DND-41 (cell line): ENCODE measurements at regions not wholly inside any gene's neighbourhood (a gene's known extent, or its start where the extent isn't known, plus 50 kb on each side); places are given as distances from the start of the nearest gene placed in this dataset.
"Not testable (repeated sequence)": the region's sequence is repeated elsewhere in the genome, so short reads cannot be mapped to it uniquely, and the experiment has no call there.

Experiments used
- EZH2 ChIP-seq: IDR thresholded peaks from 3 replicates; pipeline ENCODE4 v1.6.1; 2012; ENCODE audit warnings: borderline replicate concordance, low read depth, mild to moderate bottlenecking, moderate library complexity, low read length, inconsistent platforms; ENCODE audit not compliant: severe bottlenecking
- TF ChIP-seq, protein P1 (sequence below): IDR thresholded peaks from 2 replicates; pipeline ENCODE4 v1.5.1; 2012; ENCODE audit warnings: borderline replicate concordance, low read length, moderate library complexity, mild to moderate bottlenecking; ENCODE audit not compliant: poor library complexity, severe bottlenecking; ENCODE audit errors: extremely low read depth

DNA sequence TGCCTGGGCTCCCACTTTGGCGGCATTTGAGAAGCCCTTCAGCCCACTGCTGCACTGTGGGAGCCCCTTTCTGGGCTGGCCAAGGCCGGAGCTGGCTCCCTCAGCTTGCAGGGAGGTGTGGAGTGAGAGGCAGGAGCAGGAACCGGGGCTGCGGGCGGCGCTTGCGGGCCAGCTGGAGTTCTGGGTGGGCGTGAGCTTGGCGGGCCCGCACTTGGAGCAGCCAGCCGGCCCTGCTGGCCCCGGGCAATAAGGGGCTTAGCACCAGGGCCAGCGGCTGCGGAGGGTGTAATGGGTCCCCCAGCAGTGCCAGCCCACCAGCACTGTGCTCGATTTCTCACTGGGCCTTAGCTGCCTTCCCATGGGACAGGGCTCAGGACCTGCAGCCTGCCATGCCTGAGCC lies 111.2 kb upstream of the PLCL2 start:
- TF ChIP-seq, protein P1, sequence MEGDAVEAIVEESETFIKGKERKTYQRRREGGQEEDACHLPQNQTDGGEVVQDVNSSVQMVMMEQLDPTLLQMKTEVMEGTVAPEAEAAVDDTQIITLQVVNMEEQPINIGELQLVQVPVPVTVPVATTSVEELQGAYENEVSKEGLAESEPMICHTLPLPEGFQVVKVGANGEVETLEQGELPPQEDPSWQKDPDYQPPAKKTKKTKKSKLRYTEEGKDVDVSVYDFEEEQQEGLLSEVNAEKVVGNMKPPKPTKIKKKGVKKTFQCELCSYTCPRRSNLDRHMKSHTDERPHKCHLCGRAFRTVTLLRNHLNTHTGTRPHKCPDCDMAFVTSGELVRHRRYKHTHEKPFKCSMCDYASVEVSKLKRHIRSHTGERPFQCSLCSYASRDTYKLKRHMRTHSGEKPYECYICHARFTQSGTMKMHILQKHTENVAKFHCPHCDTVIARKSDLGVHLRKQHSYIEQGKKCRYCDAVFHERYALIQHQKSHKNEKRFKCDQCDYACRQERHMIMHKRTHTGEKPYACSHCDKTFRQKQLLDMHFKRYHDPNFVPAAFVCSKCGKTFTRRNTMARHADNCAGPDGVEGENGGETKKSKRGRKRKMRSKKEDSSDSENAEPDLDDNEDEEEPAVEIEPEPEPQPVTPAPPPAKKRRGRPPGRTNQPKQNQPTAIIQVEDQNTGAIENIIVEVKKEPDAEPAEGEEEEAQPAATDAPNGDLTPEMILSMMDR = not testable (repeated sequence)
- not testable (repeated sequence) for TF ChIP-seq EZH2
